Ishikawa (cell line): ENCODE measurements at regions not wholly inside any gene's neighbourhood (a gene's known extent, or its start where the extent isn't known, plus 50 kb on each side); places are given as distances from the start of the nearest gene placed in this dataset.

ENCODE experiments used
- CEBPB ChIP-seq: IDR thresholded peaks from 2 replicates; pipeline ENCODE4 v1.6.1; 2012
- EP300 ChIP-seq: IDR thresholded peaks from 2 replicates; pipeline ENCODE4 v1.6.1; 2012; ENCODE audit warnings: borderline replicate concordance
- MAX ChIP-seq: IDR thresholded peaks from 2 replicates; pipeline ENCODE4 v1.6.1; 2012
- NFIC ChIP-seq: IDR thresholded peaks from 2 replicates; pipeline ENCODE4 v1.6.1; 2012
- RAD21 ChIP-seq: IDR thresholded peaks from 2 replicates; pipeline ENCODE4 v1.6.1; 2012; ENCODE audit warnings: low read depth
- REST ChIP-seq: IDR thresholded peaks from 2 replicates; pipeline ENCODE4 v1.6.1; 2012; ENCODE audit warnings: low read depth, mild to moderate bottlenecking
- TAF1 ChIP-seq: IDR thresholded peaks from 2 replicates; pipeline ENCODE4 v1.6.1; 2012; ENCODE audit warnings: low read depth, mild to moderate bottlenecking
- TCF12 ChIP-seq: IDR thresholded peaks from 2 replicates; pipeline ENCODE4 v1.6.1; 2012; ENCODE audit warnings: low read depth
- TEAD4 ChIP-seq: IDR thresholded peaks from 2 replicates; pipeline ENCODE4 v1.6.1; 2012
- YY1 ChIP-seq: IDR thresholded peaks from 2 replicates; pipeline ENCODE4 v1.6.1; 2012; ENCODE audit warnings: low read depth
- ZBTB7A ChIP-seq: IDR thresholded peaks from 2 replicates; pipeline ENCODE4 v1.6.1; 2012; ENCODE audit warnings: low read depth

GRCh38 chr3:43874731-43875130 is 184.0 kb downstream of the ABHD5 start:
- TF ChIP-seq TCF12, result no peak
- no peak for TF ChIP-seq REST
- TF ChIP-seq EP300, result no peak
- no peak for TF ChIP-seq MAX
- no peak for TF ChIP-seq YY1
- no peak for TF ChIP-seq CEBPB
- TF ChIP-seq ZBTB7A, result no peak
- no peak for TF ChIP-seq RAD21
- TF ChIP-seq NFIC, result no peak
- TF ChIP-seq TEAD4, result no peak
- no peak for TF ChIP-seq TAF1
